SK-N-MC (cell line): ENCODE measurements at regions not wholly inside any gene's neighbourhood (a gene's known extent, or its start where the extent isn't known, plus 50 kb on each side); places are given as distances from the start of the nearest gene placed in this dataset.

Source experiments
- DNase-seq: peaks from one replicate; pipeline ENCODE4 v3.0.0-alpha.2; 2011; ENCODE audit warnings: low read depth, low spot score
- H3K27ac ChIP-seq: fragments of 200-600 bp; sonication (generic); 2 replicates; pipeline ENCODE4 v1.5.1; 2016; ENCODE audit warnings: mixed run types
- H3K36me3 ChIP-seq: fragments of 200-600 bp; sonication (generic); 2 replicates; pipeline ENCODE4 v1.6.1; 2017; ENCODE audit warnings: antibody characterized with exemption, low read length, mixed read lengths; ENCODE audit not compliant: insufficient read depth
- H3K4me3 ChIP-seq: fragments of 200-600 bp; sonication (generic); 2 replicates; pipeline ENCODE4 v1.5.1; 2016
- H3K9ac ChIP-seq: fragments of 200-600 bp; sonication (generic); 2 replicates; pipeline ENCODE4 v1.8.0; 2017; ENCODE audit warnings: mixed run types, mixed read lengths; ENCODE audit not compliant: insufficient read length
- H3K9me3 ChIP-seq: fragments of 200-600 bp; sonication (generic); 2 replicates; pipeline ENCODE4 v1.6.1; 2017; ENCODE audit warnings: low read depth, mild to moderate bottlenecking, antibody characterized with exemption, low read length, moderate library complexity, mixed read lengths
- EZH2 ChIP-seq: fragments of 200-600 bp; sonication (generic); IDR thresholded peaks from one replicate; pipeline ENCODE4 v1.6.1; 2017; ENCODE audit warnings: antibody characterized with exemption
- FOXP2 ChIP-seq: optimal IDR thresholded peaks from 2 replicates; pipeline ENCODE3; 2011; ENCODE audit warnings: mild to moderate bottlenecking, moderate library complexity; ENCODE audit not compliant: insufficient read depth; ENCODE audit errors: extremely low read length, control extremely low read depth
- POLR2AphosphoS5 ChIP-seq: IDR thresholded peaks from 2 replicates; pipeline ENCODE4 v1.6.1; 2012; ENCODE audit warnings: mild to moderate bottlenecking, low read depth, low read length, borderline replicate concordance

GRCh38 chr3:150146991-150147761 is 176.5 kb upstream of the PFN2 start:
- no peak for TF ChIP-seq FOXP2
- no peak for TF ChIP-seq EZH2
- no peak for TF ChIP-seq POLR2AphosphoS5
- Histone ChIP-seq H3K9ac (no peak overlapping the region), H3K4me3 (no peak overlapping the region), H3K9me3 (no peaks in the 10 kb centered on the region), H3K27ac (no peak overlapping the region), H3K36me3 (no peaks in the 10 kb centered on the region)
- no peak for DNase-seq

- no peak overlapping the region for H3K27ac ChIP-seq
- no peak overlapping the region for H3K9ac ChIP-seq
- no peaks in the 10 kb centered on the region for H3K36me3 ChIP-seq
- DNase-seq: no peak
- TF ChIP-seq POLR2AphosphoS5: no peak
- no peak for TF ChIP-seq EZH2
- no peak for TF ChIP-seq FOXP2
- no peaks in the 10 kb centered on the region for H3K9me3 ChIP-seq
- H3K4me3 ChIP-seq: no peak overlapping the region
These were observed 175.0 kb upstream of the PFN2 start for GRCh38 chr3:150145659-150146058.

DNA sequence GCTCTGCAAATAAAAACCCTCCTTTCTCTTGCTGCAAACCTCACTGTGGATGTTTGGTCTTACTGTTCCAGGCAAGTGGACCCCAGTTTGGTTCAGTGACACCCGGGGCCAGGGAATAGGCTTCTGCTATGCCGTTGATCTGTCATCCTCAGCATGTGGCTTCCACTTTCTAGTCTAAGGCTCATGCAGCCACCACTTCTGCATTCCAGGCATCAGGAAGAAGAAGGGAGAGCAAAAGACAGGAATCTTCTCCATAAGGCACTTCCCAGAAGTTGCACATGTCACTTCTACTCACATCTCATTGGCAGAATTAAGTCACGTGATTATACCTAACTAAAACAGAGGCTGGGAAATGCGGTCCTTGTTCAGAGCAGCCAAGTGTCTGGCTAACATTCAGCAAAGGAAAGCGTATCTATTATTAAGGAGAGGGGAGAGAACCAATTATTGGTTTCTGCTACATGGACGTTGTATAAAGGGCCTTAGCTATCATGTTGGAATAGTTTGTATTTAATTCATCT is 173.6 kb upstream of the PFN2 start:
- Histone ChIP-seq H3K9ac (no peak overlapping the region), H3K4me3 (no peak overlapping the region), H3K36me3 (no peaks in the 10 kb centered on the region), H3K9me3 (no peaks in the 10 kb centered on the region), H3K27ac (no peak overlapping the region)
- TF ChIP-seq POLR2AphosphoS5 (no peak), FOXP2 (no peak), EZH2 (no peak)
- no peak for DNase-seq

DNA sequence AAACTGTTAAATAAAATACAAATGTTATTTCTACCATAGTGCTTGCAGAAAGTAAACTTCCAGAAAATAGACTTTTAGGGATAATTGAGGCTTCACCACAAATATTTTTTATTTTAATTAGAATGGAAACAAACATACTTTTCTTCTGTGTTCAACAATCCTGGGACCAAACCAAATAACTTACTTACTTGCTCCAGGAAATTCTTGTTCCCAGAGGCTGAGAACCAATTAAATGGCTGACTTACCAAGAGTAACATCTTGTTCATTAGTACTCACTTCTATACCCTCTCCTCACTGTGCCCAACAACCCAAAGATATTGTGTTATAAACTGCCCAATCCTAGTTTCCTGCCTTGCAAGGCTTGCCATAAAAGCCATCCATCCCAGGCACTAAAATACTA is 172.2 kb upstream of the PFN2 start:
- Histone ChIP-seq H3K9me3 (no peaks in the 10 kb centered on the region), H3K27ac (no peak overlapping the region), H3K4me3 (no peak overlapping the region), H3K9ac (no peak overlapping the region), H3K36me3 (no peaks in the 10 kb centered on the region)
- DNase-seq: no peak
- TF ChIP-seq EZH2: no peak
- no peak for TF ChIP-seq FOXP2
- no peak for TF ChIP-seq POLR2AphosphoS5

GRCh38 chr3:150141790-150142326 is 171.2 kb upstream of the PFN2 start:
- no peak overlapping the region for H3K27ac ChIP-seq
- no peak for DNase-seq
- H3K9ac ChIP-seq: no peak overlapping the region
- H3K9me3 ChIP-seq: no peaks in the 10 kb centered on the region
- TF ChIP-seq EZH2 (no peak), FOXP2 (no peak), POLR2AphosphoS5 (no peak)
- no peaks in the 10 kb centered on the region for H3K36me3 ChIP-seq
- H3K4me3 ChIP-seq: no peak overlapping the region

DNA sequence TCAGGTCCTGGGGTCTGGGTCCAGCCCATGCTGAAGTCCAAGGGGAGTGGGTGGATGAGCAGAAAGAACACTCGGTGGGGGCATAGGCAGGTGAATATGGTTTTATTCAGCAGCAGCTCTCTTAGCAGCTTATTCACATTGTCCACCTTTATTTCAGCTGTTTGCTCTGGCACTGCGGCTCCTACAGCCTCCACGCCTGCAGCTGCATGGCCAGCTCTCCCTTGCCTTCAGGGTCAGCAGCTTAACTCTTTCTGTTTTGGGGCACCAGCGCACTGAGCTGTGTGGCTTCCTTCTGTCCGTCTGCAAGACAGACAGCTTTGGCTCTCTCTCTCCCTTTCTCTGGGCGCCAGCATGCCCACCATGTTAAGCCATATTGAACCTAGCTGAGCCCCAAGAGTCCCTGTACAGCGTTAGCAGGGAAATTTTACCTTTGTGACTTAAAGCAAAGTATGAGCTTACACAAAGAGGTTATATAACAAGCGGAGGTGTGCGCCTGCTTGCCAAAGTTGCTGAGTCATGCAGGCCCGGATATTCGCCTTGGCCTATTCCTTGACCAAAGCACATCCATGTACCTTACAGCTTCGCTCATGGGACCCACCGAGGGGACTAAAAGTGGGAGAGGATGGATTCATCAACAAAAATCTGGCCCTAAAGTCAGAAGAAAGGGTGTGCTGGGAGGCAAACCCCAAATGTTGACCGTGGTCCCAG is 170.1 kb upstream of the PFN2 start:
- DNase-seq: no peak
- Histone ChIP-seq H3K9me3 (no peaks in the 10 kb centered on the region), H3K36me3 (no peaks in the 10 kb centered on the region), H3K9ac (no peak overlapping the region), H3K4me3 (no peak overlapping the region), H3K27ac (no peak overlapping the region)
- TF ChIP-seq FOXP2 (no peak), EZH2 (no peak), POLR2AphosphoS5 (no peak)

GRCh38 chr3:150138824-150139223 is 168.1 kb upstream of the PFN2 start:
- H3K27ac ChIP-seq: no peak overlapping the region
- DNase-seq: no peak
- TF ChIP-seq EZH2: no peak
- no peak for TF ChIP-seq FOXP2
- no peak for TF ChIP-seq POLR2AphosphoS5

GRCh38 chr3:150136242-150136641 is 165.5 kb upstream of the PFN2 start:
- Histone ChIP-seq H3K4me3 (no peak overlapping the region), H3K9ac (no peak overlapping the region), H3K36me3 (no peaks in the 10 kb centered on the region), H3K27ac (no peak overlapping the region), H3K9me3 (no peaks in the 10 kb centered on the region)
- DNase-seq: no peak
- no peak for TF ChIP-seq EZH2
- no peak for TF ChIP-seq FOXP2
- TF ChIP-seq POLR2AphosphoS5: no peak

More at GRCh38 chr3:150138824-150139223, 168.1 kb upstream of the PFN2 start:
- Histone ChIP-seq H3K9me3 (no peaks in the 10 kb centered on the region), H3K4me3 (no peak overlapping the region), H3K36me3 (no peaks in the 10 kb centered on the region), H3K9ac (no peak overlapping the region)
